ENCODE measurements at regions not wholly inside any gene's neighbourhood (a gene's known extent, or its start where the extent isn't known, plus 50 kb on each side); places are given as distances from the start of the nearest gene placed in this dataset.

GRCh38 chrX:137195296-137195695 lies 161.5 kb upstream of the GPR101 start:
- no peaks in the 10 kb centered on the region for H3K9me3 Mint-ChIP-seq (ENCODE audit: unreplicated experiment)
- Histone ChIP-seq H2AFZ (ENCODE audit: low read depth, low read length) (no peak overlapping the region), H3K4me1 (ENCODE audit: insufficient read depth, low read length) (no peaks in the 10 kb centered on the region), H3K27ac (ENCODE audit: low read depth, low read length) (no peak overlapping the region), H4K20me1 (ENCODE audit: insufficient read depth, low read length) (no peaks in the 10 kb centered on the region), H3K9ac (ENCODE audit: low read length) (no peak overlapping the region), H3K4me3 (ENCODE audit: insufficient read depth, low read depth, low read length) (no peak overlapping the region), H3K36me3 (ENCODE audit: insufficient read depth, low read length) (no peaks in the 10 kb centered on the region), H3K4me2 (ENCODE audit: low read length) (no peak overlapping the region), H3K9me3 (ENCODE audit: insufficient read depth, low read depth, low read length) (no peaks in the 10 kb centered on the region), H3K79me2 (ENCODE audit: insufficient read depth, low read length) (no peaks in the 10 kb centered on the region), H3K27me3 (ENCODE audit: insufficient read depth, low read length) (no peaks in the 10 kb centered on the region)
- no peak overlapping the region for H3K27ac Mint-ChIP-seq (ENCODE audit: unreplicated experiment)
- DNase-seq (ENCODE audit: low read depth): no peak
- no peak overlapping the region for H3K4me3 Mint-ChIP-seq (ENCODE audit: unreplicated experiment)
- TF ChIP-seq CTCF (IDR thresholded peaks at IDR 0.05; ENCODE audit: insufficient read depth, low read depth, low read length): no peak
- TF ChIP-seq EZH2 (IDR thresholded peaks at IDR 0.05; ENCODE audit: insufficient read depth, low read length): no peak
- H3K36me3 Mint-ChIP-seq (ENCODE audit: low read depth, unreplicated experiment): no peaks in the 10 kb centered on the region
- H3K27me3 Mint-ChIP-seq (ENCODE audit: low read depth, unreplicated experiment): peaks cover 12% of the 10 kb centered on the region
- peak; percentile 43 for FAIRE-seq
- H3K4me1 Mint-ChIP-seq (ENCODE audit: low read depth, unreplicated experiment): no peaks in the 10 kb centered on the region

- no peak overlapping the region for H2AFZ ChIP-seq (ENCODE audit: low read depth, low read length)
- H3K9ac ChIP-seq (ENCODE audit: low read length): no peak overlapping the region
- no peak overlapping the region for H3K27ac ChIP-seq (ENCODE audit: low read depth, low read length)
- H3K4me1 ChIP-seq (ENCODE audit: insufficient read depth, low read length): no peaks in the 10 kb centered on the region
- DNase-seq (ENCODE audit: low read depth) (no peak), FAIRE-seq (peak; percentile 93)
- H3K4me3 ChIP-seq (ENCODE audit: insufficient read depth, low read depth, low read length): no peak overlapping the region
- H3K27ac Mint-ChIP-seq (ENCODE audit: unreplicated experiment): no peak overlapping the region
- H3K9me3 ChIP-seq (ENCODE audit: insufficient read depth, low read depth, low read length): no peaks in the 10 kb centered on the region
- no peaks in the 10 kb centered on the region for H4K20me1 ChIP-seq (ENCODE audit: insufficient read depth, low read length)
- no peaks in the 10 kb centered on the region for H3K36me3 ChIP-seq (ENCODE audit: insufficient read depth, low read length)
- H3K27me3 Mint-ChIP-seq (ENCODE audit: low read depth, unreplicated experiment): peaks cover 6% of the 10 kb centered on the region
- no peak overlapping the region for H3K4me2 ChIP-seq (ENCODE audit: low read length)
- H3K4me3 Mint-ChIP-seq (ENCODE audit: unreplicated experiment): no peak overlapping the region
- H3K27me3 ChIP-seq (ENCODE audit: insufficient read depth, low read length): no peaks in the 10 kb centered on the region
- no peaks in the 10 kb centered on the region for H3K36me3 Mint-ChIP-seq (ENCODE audit: low read depth, unreplicated experiment)
- no peaks in the 10 kb centered on the region for H3K9me3 Mint-ChIP-seq (ENCODE audit: unreplicated experiment)
- TF ChIP-seq EZH2 (IDR thresholded peaks at IDR 0.05; ENCODE audit: insufficient read depth, low read length) (no peak), CTCF (IDR thresholded peaks at IDR 0.05; ENCODE audit: insufficient read depth, low read depth, low read length) (peak; percentile 18)
- H3K4me1 Mint-ChIP-seq (ENCODE audit: low read depth, unreplicated experiment): no peaks in the 10 kb centered on the region
- no peaks in the 10 kb centered on the region for H3K79me2 ChIP-seq (ENCODE audit: insufficient read depth, low read length)
Observed at GRCh38 chrX:137194164-137194563, 160.4 kb upstream of the GPR101 start.

GRCh38 chrX:137187540-137187939 lies 153.7 kb upstream of the GPR101 start:
- H3K36me3 ChIP-seq (ENCODE audit: insufficient read depth, low read length): no peaks in the 10 kb centered on the region
- TF ChIP-seq CTCF (IDR thresholded peaks at IDR 0.05; ENCODE audit: insufficient read depth, low read depth, low read length) (no peak), EZH2 (IDR thresholded peaks at IDR 0.05; ENCODE audit: insufficient read depth, low read length) (no peak)
- no peak overlapping the region for H3K9ac ChIP-seq (ENCODE audit: low read length)
- no peaks in the 10 kb centered on the region for H3K9me3 ChIP-seq (ENCODE audit: insufficient read depth, low read depth, low read length)
- no peaks in the 10 kb centered on the region for H3K4me1 Mint-ChIP-seq (ENCODE audit: low read depth, unreplicated experiment)
- H3K27ac ChIP-seq (ENCODE audit: low read depth, low read length): no peak overlapping the region
- no peak overlapping the region for H3K4me2 ChIP-seq (ENCODE audit: low read length)
- no peaks in the 10 kb centered on the region for H3K36me3 Mint-ChIP-seq (ENCODE audit: low read depth, unreplicated experiment)
- H3K4me3 Mint-ChIP-seq (ENCODE audit: unreplicated experiment): no peak overlapping the region
- H4K20me1 ChIP-seq (ENCODE audit: insufficient read depth, low read length): no peaks in the 10 kb centered on the region
- DNase-seq (ENCODE audit: low read depth): no peak
- no peak for FAIRE-seq
- no peaks in the 10 kb centered on the region for H3K79me2 ChIP-seq (ENCODE audit: insufficient read depth, low read length)
- H3K4me3 ChIP-seq (ENCODE audit: insufficient read depth, low read depth, low read length): no peak overlapping the region
- H3K4me1 ChIP-seq (ENCODE audit: insufficient read depth, low read length): no peaks in the 10 kb centered on the region
- no peaks in the 10 kb centered on the region for H3K27me3 Mint-ChIP-seq (ENCODE audit: low read depth, unreplicated experiment)
- no peak overlapping the region for H2AFZ ChIP-seq (ENCODE audit: low read depth, low read length)
- H3K27me3 ChIP-seq (ENCODE audit: insufficient read depth, low read length): no peaks in the 10 kb centered on the region
- H3K9me3 Mint-ChIP-seq (ENCODE audit: unreplicated experiment): no peaks in the 10 kb centered on the region
- no peak overlapping the region for H3K27ac Mint-ChIP-seq (ENCODE audit: unreplicated experiment)
